ENCODE measurements at regions not wholly inside any gene's neighbourhood (a gene's known extent, or its start where the extent isn't known, plus 50 kb on each side); places are given as distances from the start of the nearest gene placed in this dataset.

GRCh38 chrX:44451056-44451455, 91.6 kb downstream of the FUNDC1 start:
- H3K4me1 Mint-ChIP-seq (ENCODE audit: insufficient read depth, unreplicated experiment) = no peaks in the 10 kb centered on the region
- peaks cover 27% of the 10 kb centered on the region for H3K27me3 Mint-ChIP-seq (ENCODE audit: insufficient read depth, unreplicated experiment)
- H3K9me3 Mint-ChIP-seq (ENCODE audit: unreplicated experiment) = no peaks in the 10 kb centered on the region
- no TSS peak for BruUV-seq (replicated peaks)
- ChIA-PET POLR2A (interaction anchor here (0.7 kb wide), 1 partner anchor 21 kb away, joined by 3 read pairs; no protein-coding TSS in a partner anchor), CTCF (interaction anchor here (0.7 kb wide), 1 partner anchor 736 kb away, joined by 3 read pairs; no protein-coding TSS in a partner anchor)
- no peak overlapping the region for H3K27ac Mint-ChIP-seq (ENCODE audit: low read depth, unreplicated experiment)
- no peak for TF ChIP-seq CTCF (IDR thresholded peaks at IDR 0.05; ENCODE audit: unreplicated experiment)
- H3K36me3 Mint-ChIP-seq (ENCODE audit: insufficient read depth, unreplicated experiment) = no peaks in the 10 kb centered on the region
- no peak overlapping the region for H3K4me3 Mint-ChIP-seq (ENCODE audit: unreplicated experiment)
- no peak for DNase-seq (ENCODE audit: unreplicated experiment)
- intact Hi-C loops (cut with micrococcal nuclease) = no loop called here

GRCh38 chrX:44447214-44447613, 95.4 kb downstream of the FUNDC1 start:
- CTCF ChIA-PET = interaction anchor here (1.0 kb wide), 1 partner anchor 9 kb away, joined by 3 read pairs; no protein-coding TSS in a partner anchor
- no peaks in the 10 kb centered on the region for H3K36me3 Mint-ChIP-seq (ENCODE audit: insufficient read depth, unreplicated experiment)
- no peak overlapping the region for H3K4me3 Mint-ChIP-seq (ENCODE audit: unreplicated experiment)
- intact Hi-C loops (cut with micrococcal nuclease) = no loop called here
- no peak overlapping the region for H3K27ac Mint-ChIP-seq (ENCODE audit: low read depth, unreplicated experiment)
- peaks cover 12% of the 10 kb centered on the region for H3K27me3 Mint-ChIP-seq (ENCODE audit: insufficient read depth, unreplicated experiment)
- peak; percentile 26 for DNase-seq (ENCODE audit: unreplicated experiment)
- TF ChIP-seq CTCF (IDR thresholded peaks at IDR 0.05; ENCODE audit: unreplicated experiment) = no peak
- H3K9me3 Mint-ChIP-seq (ENCODE audit: unreplicated experiment) = no peaks in the 10 kb centered on the region
- H3K4me1 Mint-ChIP-seq (ENCODE audit: insufficient read depth, unreplicated experiment) = no peaks in the 10 kb centered on the region
- POLR2A ChIA-PET = interaction anchor here (0.8 to 1.6 kb wide), 5 partner anchors 11 to 95 kb away, joined by 3 to 5 read pairs (median 3); no protein-coding TSS in a partner anchor
- BruUV-seq (replicated peaks) = no TSS peak

- H3K27ac Mint-ChIP-seq (ENCODE audit: low read depth, unreplicated experiment) = no peak overlapping the region
- H3K4me3 Mint-ChIP-seq (ENCODE audit: unreplicated experiment) = no peak overlapping the region
- ChIA-PET CTCF (no interaction called here), POLR2A (no interaction called here)
- H3K9me3 Mint-ChIP-seq (ENCODE audit: unreplicated experiment) = no peaks in the 10 kb centered on the region
- intact Hi-C loops (cut with micrococcal nuclease) = no loop called here
- no peaks in the 10 kb centered on the region for H3K36me3 Mint-ChIP-seq (ENCODE audit: insufficient read depth, unreplicated experiment)
- no TSS peak for BruUV-seq (replicated peaks)
- no peak for TF ChIP-seq CTCF (IDR thresholded peaks at IDR 0.05; ENCODE audit: unreplicated experiment)
- no peaks in the 10 kb centered on the region for H3K4me1 Mint-ChIP-seq (ENCODE audit: insufficient read depth, unreplicated experiment)
- no peak for DNase-seq (ENCODE audit: unreplicated experiment)
- H3K27me3 Mint-ChIP-seq (ENCODE audit: insufficient read depth, unreplicated experiment) = peaks cover 28% of the 10 kb centered on the region
Observed at GRCh38 chrX:44440006-44440405, 96.5 kb upstream of the EFHC2 start.

GRCh38 chrX:44439242-44439794, 95.8 kb upstream of the EFHC2 start:
- TF ChIP-seq CTCF (IDR thresholded peaks at IDR 0.05; ENCODE audit: unreplicated experiment) = no peak
- intact Hi-C loops (cut with micrococcal nuclease) = no loop called here
- Mint-ChIP-seq H3K36me3 (ENCODE audit: insufficient read depth, unreplicated experiment) (no peaks in the 10 kb centered on the region), H3K4me1 (ENCODE audit: insufficient read depth, unreplicated experiment) (no peaks in the 10 kb centered on the region), H3K9me3 (ENCODE audit: unreplicated experiment) (no peaks in the 10 kb centered on the region), H3K27ac (ENCODE audit: low read depth, unreplicated experiment) (no peak overlapping the region), H3K27me3 (ENCODE audit: insufficient read depth, unreplicated experiment) (peaks cover 28% of the 10 kb centered on the region), H3K4me3 (ENCODE audit: unreplicated experiment) (no peak overlapping the region)
- BruUV-seq (replicated peaks) = no TSS peak
- CTCF ChIA-PET = interaction anchor here (0.6 kb wide), 1 partner anchor 863 kb away, joined by 3 read pairs; no protein-coding TSS in a partner anchor
- no peak for DNase-seq (ENCODE audit: unreplicated experiment)
- POLR2A ChIA-PET = interaction anchor here (0.6 kb wide), 1 partner anchor 730 kb away, joined by 3 read pairs; no protein-coding TSS in a partner anchor

Measured in MCF 10A (cell line).